GM12878 (cell line): ENCODE measurements at regions not wholly inside any gene's neighbourhood (a gene's known extent, or its start where the extent isn't known, plus 50 kb on each side); places are given as distances from the start of the nearest gene placed in this dataset.

Source experiments
- ATAC-seq: fragments of 200-7000 bp; cut with Tn5 transposase; 3 replicates; pipeline ENCODE4 v1.9.1; 2020; ENCODE audit warnings: mild to moderate bottlenecking, moderate library complexity
- BruUV-seq: library from RNA; stranded (reverse); fragments of 400-500 nt; replicated peaks from 2 replicates; lab custom pipeline; 2021; lab: Mats Ljungman, UMichigan
- CTCF ChIA-PET: fragments of 300-600 bp; sonication (Branson Sonifier 250); formaldehyde crosslinking; extraction: SDS; loops from one replicate; lab custom pipeline; 2021; ENCODE audit warnings: inconsistent platforms; lab: Yijun Ruan, JAX
- POLR2A ChIA-PET: fragments of 350-600 bp; formaldehyde crosslinking; extraction: SDS; loops from one replicate; lab custom pipeline; 2021; ENCODE audit warnings: inconsistent platforms; lab: Charles Lee
- RAD21 ChIA-PET: fragments of 300-600 bp; sonication (Branson Sonifier 250); formaldehyde crosslinking; loops from one replicate; lab custom pipeline; 2023; ENCODE audit warnings: antibody characterized with exemption; ENCODE audit not compliant: unreplicated experiment; lab: Charles Lee
- SMC1A ChIA-PET: fragments of 300-600 bp; sonication (Branson Sonifier 250); formaldehyde crosslinking; loops from one replicate; lab custom pipeline; 2023; ENCODE audit not compliant: unreplicated experiment, uncharacterized antibody; lab: Charles Lee
- DNase-seq: peaks from one replicate; pipeline ENCODE4 v3.0.0-alpha.2; 2011; ENCODE audit warnings: low read depth, low spot score
- FAIRE-seq: peaks from 3 replicates; lab custom pipeline; 2011; peaks lifted over from hg19 to GRCh38; lab: Jason Lieb, UNC
- H2AFZ ChIP-seq: 2 replicates; pipeline ENCODE4 v1.6.0; 2011; ENCODE audit warnings: low read depth, low read length, control low read depth; ENCODE audit not compliant: control insufficient read depth
- H3K27ac ChIP-seq: 2 replicates; pipeline ENCODE4 v1.5.1; 2011; ENCODE audit warnings: control low read depth; ENCODE audit not compliant: control insufficient read depth, insufficient read depth
- H3K27me3 ChIP-seq, 2 experiments: replicated peaks in 1 of 2; 2 replicates each; pipeline versions ENCODE4 v1.6.0 to v1.6.1; 2011; ENCODE audit warnings: low read length in 1 of 2; ENCODE audit not compliant: control insufficient read depth in 2 of 2, insufficient read depth in 2 of 2
- H3K36me3 ChIP-seq, 2 experiments: 2 replicates each; pipeline ENCODE4 v1.5.1; 2011; ENCODE audit warnings: low read length in 1 of 2; ENCODE audit not compliant: control insufficient read depth in 2 of 2, insufficient read depth in 2 of 2
- H3K4me1 ChIP-seq: 2 replicates; pipeline ENCODE4 v1.6.1; 2011; ENCODE audit warnings: mild to moderate bottlenecking, low read length, moderate library complexity, mixed read lengths; ENCODE audit not compliant: control insufficient read depth, insufficient read depth
- H3K4me2 ChIP-seq: 2 replicates; pipeline ENCODE4 v1.6.0; 2011; ENCODE audit warnings: control low read depth; ENCODE audit not compliant: control insufficient read depth, insufficient read depth
- H3K4me3 ChIP-seq: fragments of 200-600 bp; sonication (generic); 2 replicates; pipeline ENCODE4 v1.5.1; 2016
- H3K79me2 ChIP-seq: 2 replicates; pipeline ENCODE4 v1.6.0; 2011; ENCODE audit warnings: low read length; ENCODE audit not compliant: control insufficient read depth, insufficient read depth
- H3K9ac ChIP-seq: 2 replicates; pipeline ENCODE4 v1.8.0; 2011; ENCODE audit warnings: low read length, control low read depth, mixed read lengths; ENCODE audit not compliant: control insufficient read depth, insufficient read depth
- H3K9me3 ChIP-seq: replicated peaks from 3 replicates; pipeline ENCODE4 v1.5.1; 2011; ENCODE audit warnings: mild to moderate bottlenecking, low read length; ENCODE audit not compliant: control insufficient read depth, insufficient read depth
- H4K20me1 ChIP-seq: 2 replicates; pipeline ENCODE4 v1.6.0; 2011; ENCODE audit not compliant: control insufficient read depth, insufficient read depth
- CHD2 ChIP-seq: IDR thresholded peaks from 2 replicates; pipeline ENCODE4 v1.6.1; 2011; ENCODE audit warnings: low read depth, low read length, improper control_type of control experiment, borderline replicate concordance
- GATAD2B ChIP-seq: fragments of 450-650 bp; conservative IDR thresholded peaks from 2 replicates; pipeline ENCODE4 v1.6.1; 2017; ENCODE audit warnings: low read depth, mild to moderate bottlenecking, moderate library complexity
- JUND ChIP-seq: IDR thresholded peaks from 2 replicates; pipeline ENCODE4 v1.6.1; 2012; ENCODE audit warnings: low read depth, mild to moderate bottlenecking, low read length, improper control_type of control experiment, moderate library complexity
- LARP7 ChIP-seq: fragments of 450-650 bp; IDR thresholded peaks from 2 replicates; pipeline ENCODE4 v1.6.1; 2017; ENCODE audit warnings: mild to moderate bottlenecking
- MEF2B ChIP-seq: fragments of 450-650 bp; IDR thresholded peaks from 2 replicates; pipeline ENCODE4 v1.6.1; 2018; ENCODE audit warnings: mild to moderate bottlenecking, moderate library complexity; ENCODE audit not compliant: partially characterized antibody, poor library complexity, severe bottlenecking
- MTA3 ChIP-seq: IDR thresholded peaks from 2 replicates; pipeline ENCODE4 v1.6.1; 2012; ENCODE audit warnings: low read length, inconsistent platforms, borderline replicate concordance
- MYC ChIP-seq: IDR thresholded peaks from 2 replicates; pipeline ENCODE4 v1.6.1; 2011; ENCODE audit warnings: mild to moderate bottlenecking, low read length, moderate library complexity, inconsistent platforms; ENCODE audit not compliant: insufficient read depth, insufficient replicate concordance, insufficient read length, severe bottlenecking
- RFX5 ChIP-seq: IDR thresholded peaks from 2 replicates; pipeline ENCODE4 v1.6.1; 2011; ENCODE audit warnings: low read depth, low read length, improper control_type of control experiment
- RUNX3 ChIP-seq: IDR thresholded peaks from 2 replicates; pipeline ENCODE4 v1.6.1; 2012; ENCODE audit warnings: low read length, inconsistent platforms
- TBL1XR1 ChIP-seq: IDR thresholded peaks from 2 replicates; pipeline ENCODE4 v1.6.1; 2012; ENCODE audit warnings: low read depth, low read length, improper control_type of control experiment
- ZNF274 ChIP-seq: IDR thresholded peaks from one replicate; pipeline ENCODE4 v1.8.0; 2011; ENCODE audit not compliant: insufficient read length, insufficient read depth
- ZSCAN29 ChIP-seq: fragments of 450-650 bp; IDR thresholded peaks from 2 replicates; pipeline ENCODE4 v1.6.1; 2017; ENCODE audit warnings: mild to moderate bottlenecking, moderate library complexity
- WGBS: methylation state at CpG from one replicate; pipeline ENCODE4 v1.1.6; 2016; ENCODE audit warnings: low lambda C conversion rate; ENCODE audit not compliant: insufficient replicate concordance, insufficient coverage; ENCODE audit errors: missing lambda C conversion rate; 5-methylcytosine and 5-hydroxymethylcytosine counted together
- in situ Hi-C: fragments of 300-500 bp; cut with MboI; formaldehyde crosslinking; loops from 9 replicates; pipeline ENCODE4 v1.14.3; 2018; ENCODE audit warnings: mixed read lengths
- intact Hi-C: fragments of 100-400 bp; cut with micrococcal nuclease; formaldehyde crosslinking; loops from one replicate; pipeline ENCODE4 v1.14.2; 2022; ENCODE audit not compliant: unreplicated experiment
- TF ChIP-seq, protein P1 (sequence below): fragments of 450-650 bp; IDR thresholded peaks from 2 replicates; pipeline ENCODE4 v1.6.1; 2017; ENCODE audit warnings: antibody characterized with exemption, mild to moderate bottlenecking, moderate library complexity
- TF ChIP-seq, protein P2 (sequence below): fragments of 450-650 bp; formaldehyde crosslinking; IDR thresholded peaks from 2 replicates; pipeline ENCODE4 v1.4.0; 2022; ENCODE audit warnings: mild to moderate bottlenecking, moderate library complexity
- TF ChIP-seq, protein P3 (sequence below): fragments of 450-650 bp; conservative IDR thresholded peaks from 2 replicates; pipeline ENCODE4 v1.6.1; 2017; ENCODE audit warnings: mild to moderate bottlenecking, moderate library complexity

DNA sequence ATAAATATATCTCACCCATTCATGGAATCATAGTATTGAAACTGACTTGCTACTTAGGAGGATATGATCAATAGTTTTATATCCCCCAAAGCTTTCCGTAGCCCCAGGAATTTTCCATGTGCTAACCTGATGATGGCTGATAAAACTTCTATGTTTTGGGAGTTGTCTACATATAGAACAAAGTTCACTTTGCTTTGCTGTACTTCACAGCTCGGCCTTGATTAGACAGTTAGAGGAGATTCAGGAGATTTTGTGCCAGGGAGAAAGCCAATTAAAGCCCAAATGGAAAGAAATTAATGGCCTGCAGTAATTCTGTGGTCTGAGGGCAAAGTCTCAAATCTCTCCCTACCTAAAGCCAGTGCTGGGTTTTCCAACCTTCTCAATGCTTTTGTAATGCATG lies 114.9 kb upstream of the SLC34A2 start:
- Histone ChIP-seq H3K4me2 (no peak overlapping the region), H3K9ac (no peak overlapping the region), H3K27ac (no peak overlapping the region), H2AFZ (no peak overlapping the region), H3K36me3 (no peaks in the 10 kb centered on the region), H4K20me1 (no peaks in the 10 kb centered on the region), H3K4me1 (no peaks in the 10 kb centered on the region), H3K9me3 (no peaks in the 10 kb centered on the region), H3K4me3 (no peak overlapping the region), H3K79me2 (no peaks in the 10 kb centered on the region)
- ChIA-PET RAD21 (no interaction called here), POLR2A (no interaction called here), CTCF (interaction anchor here (1.0 to 1.2 kb wide), 2 partner anchors 10 to 300 kb away, joined by 3 to 8 read pairs; no protein-coding TSS in a partner anchor)
- no TSS peak for BruUV-seq
- DNase-seq = no peak
- no peak for ATAC-seq
- intact Hi-C loops = no loop called here
- no peak for FAIRE-seq
- no peak for TF ChIP-seq ZNF274
- no peak for TF ChIP-seq LARP7
- TF ChIP-seq RUNX3 = no peak
- no peak for TF ChIP-seq ZSCAN29
- TF ChIP-seq MYC = no peak
- TF ChIP-seq, protein P1, sequence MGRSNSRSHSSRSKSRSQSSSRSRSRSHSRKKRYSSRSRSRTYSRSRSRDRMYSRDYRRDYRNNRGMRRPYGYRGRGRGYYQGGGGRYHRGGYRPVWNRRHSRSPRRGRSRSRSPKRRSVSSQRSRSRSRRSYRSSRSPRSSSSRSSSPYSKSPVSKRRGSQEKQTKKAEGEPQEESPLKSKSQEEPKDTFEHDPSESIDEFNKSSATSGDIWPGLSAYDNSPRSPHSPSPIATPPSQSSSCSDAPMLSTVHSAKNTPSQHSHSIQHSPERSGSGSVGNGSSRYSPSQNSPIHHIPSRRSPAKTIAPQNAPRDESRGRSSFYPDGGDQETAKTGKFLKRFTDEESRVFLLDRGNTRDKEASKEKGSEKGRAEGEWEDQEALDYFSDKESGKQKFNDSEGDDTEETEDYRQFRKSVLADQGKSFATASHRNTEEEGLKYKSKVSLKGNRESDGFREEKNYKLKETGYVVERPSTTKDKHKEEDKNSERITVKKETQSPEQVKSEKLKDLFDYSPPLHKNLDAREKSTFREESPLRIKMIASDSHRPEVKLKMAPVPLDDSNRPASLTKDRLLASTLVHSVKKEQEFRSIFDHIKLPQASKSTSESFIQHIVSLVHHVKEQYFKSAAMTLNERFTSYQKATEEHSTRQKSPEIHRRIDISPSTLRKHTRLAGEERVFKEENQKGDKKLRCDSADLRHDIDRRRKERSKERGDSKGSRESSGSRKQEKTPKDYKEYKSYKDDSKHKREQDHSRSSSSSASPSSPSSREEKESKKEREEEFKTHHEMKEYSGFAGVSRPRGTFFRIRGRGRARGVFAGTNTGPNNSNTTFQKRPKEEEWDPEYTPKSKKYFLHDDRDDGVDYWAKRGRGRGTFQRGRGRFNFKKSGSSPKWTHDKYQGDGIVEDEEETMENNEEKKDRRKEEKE = no peak
- no peak for TF ChIP-seq RFX5
- TF ChIP-seq, protein P2, sequence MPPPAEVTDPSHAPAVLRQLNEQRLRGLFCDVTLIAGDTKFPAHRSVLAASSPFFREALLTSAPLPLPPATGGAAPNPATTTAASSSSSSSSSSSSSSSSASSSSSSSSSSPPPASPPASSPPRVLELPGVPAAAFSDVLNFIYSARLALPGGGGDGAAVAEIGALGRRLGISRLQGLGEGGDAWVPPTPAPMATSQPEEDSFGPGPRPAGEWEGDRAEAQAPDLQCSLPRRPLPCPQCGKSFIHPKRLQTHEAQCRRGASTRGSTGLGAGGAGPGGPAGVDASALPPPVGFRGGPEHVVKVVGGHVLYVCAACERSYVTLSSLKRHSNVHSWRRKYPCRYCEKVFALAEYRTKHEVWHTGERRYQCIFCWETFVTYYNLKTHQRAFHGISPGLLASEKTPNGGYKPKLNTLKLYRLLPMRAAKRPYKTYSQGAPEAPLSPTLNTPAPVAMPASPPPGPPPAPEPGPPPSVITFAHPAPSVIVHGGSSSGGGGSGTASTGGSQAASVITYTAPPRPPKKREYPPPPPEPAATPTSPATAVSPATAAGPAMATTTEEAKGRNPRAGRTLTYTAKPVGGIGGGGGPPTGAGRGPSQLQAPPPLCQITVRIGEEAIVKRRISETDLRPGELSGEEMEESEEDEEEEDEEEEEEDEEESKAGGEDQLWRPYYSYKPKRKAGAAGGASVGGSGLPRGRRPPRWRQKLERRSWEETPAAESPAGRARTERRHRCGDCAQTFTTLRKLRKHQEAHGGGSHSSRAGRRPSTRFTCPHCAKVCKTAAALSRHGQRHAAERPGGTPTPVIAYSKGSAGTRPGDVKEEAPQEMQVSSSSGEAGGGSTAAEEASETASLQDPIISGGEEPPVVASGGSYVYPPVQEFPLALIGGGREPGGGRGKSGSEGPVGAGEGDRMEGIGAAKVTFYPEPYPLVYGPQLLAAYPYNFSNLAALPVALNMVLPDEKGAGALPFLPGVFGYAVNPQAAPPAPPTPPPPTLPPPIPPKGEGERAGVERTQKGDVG = no peak
- TF ChIP-seq CHD2 = no peak
- TF ChIP-seq, protein P3, sequence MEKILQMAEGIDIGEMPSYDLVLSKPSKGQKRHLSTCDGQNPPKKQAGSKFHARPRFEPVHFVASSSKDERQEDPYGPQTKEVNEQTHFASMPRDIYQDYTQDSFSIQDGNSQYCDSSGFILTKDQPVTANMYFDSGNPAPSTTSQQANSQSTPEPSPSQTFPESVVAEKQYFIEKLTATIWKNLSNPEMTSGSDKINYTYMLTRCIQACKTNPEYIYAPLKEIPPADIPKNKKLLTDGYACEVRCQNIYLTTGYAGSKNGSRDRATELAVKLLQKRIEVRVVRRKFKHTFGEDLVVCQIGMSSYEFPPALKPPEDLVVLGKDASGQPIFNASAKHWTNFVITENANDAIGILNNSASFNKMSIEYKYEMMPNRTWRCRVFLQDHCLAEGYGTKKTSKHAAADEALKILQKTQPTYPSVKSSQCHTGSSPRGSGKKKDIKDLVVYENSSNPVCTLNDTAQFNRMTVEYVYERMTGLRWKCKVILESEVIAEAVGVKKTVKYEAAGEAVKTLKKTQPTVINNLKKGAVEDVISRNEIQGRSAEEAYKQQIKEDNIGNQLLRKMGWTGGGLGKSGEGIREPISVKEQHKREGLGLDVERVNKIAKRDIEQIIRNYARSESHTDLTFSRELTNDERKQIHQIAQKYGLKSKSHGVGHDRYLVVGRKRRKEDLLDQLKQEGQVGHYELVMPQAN = no peak
- TF ChIP-seq GATAD2B = no peak
- TF ChIP-seq JUND = no peak
- TF ChIP-seq MTA3 = no peak
- TF ChIP-seq MEF2B = no peak
- no peak for TF ChIP-seq TBL1XR1
- TF ChIP-seq, all 136 proteins: peak for 0
- no peaks in the 10 kb centered on the region; a peak in 1 of 4 replicates for H3K27me3 ChIP-seq
- in situ Hi-C loops = no loop called here
- 28% methylated on average over 2 of the region's 2 CpGs for WGBS
- SMC1A ChIA-PET = no interaction called here
